ENCODE measurements at regions not wholly inside any gene's neighbourhood (a gene's known extent, or its start where the extent isn't known, plus 50 kb on each side); places are given as distances from the start of the nearest gene placed in this dataset.
"Not testable (repeated sequence)": the region's sequence is repeated elsewhere in the genome, so short reads cannot be mapped to it uniquely, and the experiment has no call there.

DNA sequence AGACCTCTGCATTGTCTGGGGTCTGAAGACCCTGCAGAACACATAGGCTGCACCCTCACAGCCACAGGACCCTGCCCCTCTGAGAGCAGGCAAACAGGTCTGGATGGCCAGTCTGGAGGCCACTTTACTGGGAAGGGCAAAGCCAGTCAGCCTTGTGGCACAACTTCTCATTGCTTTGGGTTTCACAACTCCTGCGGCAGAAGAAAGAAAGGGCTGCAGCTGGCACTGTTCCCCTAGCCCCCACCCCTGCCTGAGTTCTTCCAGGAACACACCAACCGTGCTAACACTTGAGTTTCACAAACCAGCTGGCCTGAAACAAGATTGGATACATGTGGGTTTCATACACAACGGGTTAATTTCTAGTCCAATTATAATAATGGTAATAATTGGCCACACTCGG lies 276.5 kb upstream of the MGAT5 start:
- DNase-seq (ENCODE audit: low spot score), result no peak

DNA sequence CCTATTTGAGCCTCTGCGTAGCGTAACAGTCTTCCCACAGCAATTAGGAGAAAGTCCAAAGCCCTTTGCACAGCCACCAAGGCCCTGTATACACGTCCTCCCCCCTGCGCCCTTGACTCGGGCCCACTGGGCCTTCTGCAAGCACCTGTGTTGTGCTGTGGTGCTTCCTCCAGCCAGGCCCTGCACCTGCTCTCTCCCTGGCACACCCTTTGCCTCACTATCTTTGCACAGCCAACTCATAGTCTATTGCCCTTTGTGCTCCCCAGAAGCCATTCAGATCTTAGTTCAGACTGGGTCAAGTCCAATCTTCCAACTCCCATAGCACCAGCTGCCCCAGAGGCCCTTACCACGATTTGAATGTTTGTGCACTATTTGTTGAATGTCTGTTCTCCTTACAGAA lies 271.6 kb upstream of the MGAT5 start:
- no peak for DNase-seq (ENCODE audit: low spot score)

DNA sequence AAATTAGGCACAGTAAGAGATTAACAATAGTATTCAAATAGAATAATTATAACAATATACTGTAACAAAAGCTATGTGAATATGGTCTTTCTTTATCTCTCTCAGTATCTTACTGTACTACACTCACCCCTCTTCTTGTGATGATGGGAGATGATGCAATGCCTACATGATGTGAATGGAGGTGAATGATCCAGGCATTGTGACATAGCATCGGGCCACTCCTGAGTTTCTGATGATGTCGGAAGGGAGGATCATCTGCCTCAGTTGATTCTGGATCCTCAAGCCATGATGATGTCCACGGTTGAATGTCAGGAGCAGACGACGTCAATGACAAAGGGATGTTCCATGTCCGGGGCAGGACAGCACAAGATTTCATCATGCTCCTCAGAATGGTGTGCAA lies 268.3 kb upstream of the MGAT5 start:
- no peak for DNase-seq (ENCODE audit: low spot score)

DNA sequence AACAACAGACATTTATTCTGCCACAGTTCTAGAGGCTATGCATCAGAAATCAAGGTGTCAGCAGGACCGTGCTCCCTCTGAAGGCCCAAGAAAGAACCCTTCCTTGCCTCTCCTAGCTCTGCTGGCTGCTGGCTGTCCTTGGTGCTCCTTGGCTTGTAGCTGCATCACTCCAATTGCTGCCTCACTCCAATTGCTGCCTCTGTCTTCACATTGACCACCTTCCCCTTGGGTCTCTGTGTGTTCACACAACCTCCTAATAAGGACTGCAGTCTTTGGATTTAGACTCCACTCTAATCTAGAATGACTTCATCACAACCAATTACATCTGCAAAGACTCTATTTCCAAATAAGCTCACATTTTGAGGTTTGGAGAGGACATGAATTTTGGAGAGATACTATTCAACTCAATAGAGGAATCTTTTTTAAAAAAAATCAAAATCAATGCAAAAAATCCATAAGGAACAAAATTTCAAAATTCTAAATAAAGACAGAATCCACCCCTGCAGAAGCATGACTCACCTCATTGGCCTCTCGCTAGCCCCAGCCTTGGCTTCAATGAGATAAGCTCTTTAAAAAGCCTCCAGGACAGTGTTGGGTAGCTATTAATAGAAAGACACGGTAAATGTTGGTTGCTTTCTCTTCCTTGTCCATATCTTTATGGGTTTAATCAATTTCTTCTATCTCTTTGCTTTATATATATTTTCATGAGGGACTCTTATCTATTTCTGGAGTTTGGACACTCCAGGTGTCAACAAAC lies 267.6 kb upstream of the MGAT5 start:
- peak; percentile 63 for DNase-seq (ENCODE audit: low spot score)

DNA sequence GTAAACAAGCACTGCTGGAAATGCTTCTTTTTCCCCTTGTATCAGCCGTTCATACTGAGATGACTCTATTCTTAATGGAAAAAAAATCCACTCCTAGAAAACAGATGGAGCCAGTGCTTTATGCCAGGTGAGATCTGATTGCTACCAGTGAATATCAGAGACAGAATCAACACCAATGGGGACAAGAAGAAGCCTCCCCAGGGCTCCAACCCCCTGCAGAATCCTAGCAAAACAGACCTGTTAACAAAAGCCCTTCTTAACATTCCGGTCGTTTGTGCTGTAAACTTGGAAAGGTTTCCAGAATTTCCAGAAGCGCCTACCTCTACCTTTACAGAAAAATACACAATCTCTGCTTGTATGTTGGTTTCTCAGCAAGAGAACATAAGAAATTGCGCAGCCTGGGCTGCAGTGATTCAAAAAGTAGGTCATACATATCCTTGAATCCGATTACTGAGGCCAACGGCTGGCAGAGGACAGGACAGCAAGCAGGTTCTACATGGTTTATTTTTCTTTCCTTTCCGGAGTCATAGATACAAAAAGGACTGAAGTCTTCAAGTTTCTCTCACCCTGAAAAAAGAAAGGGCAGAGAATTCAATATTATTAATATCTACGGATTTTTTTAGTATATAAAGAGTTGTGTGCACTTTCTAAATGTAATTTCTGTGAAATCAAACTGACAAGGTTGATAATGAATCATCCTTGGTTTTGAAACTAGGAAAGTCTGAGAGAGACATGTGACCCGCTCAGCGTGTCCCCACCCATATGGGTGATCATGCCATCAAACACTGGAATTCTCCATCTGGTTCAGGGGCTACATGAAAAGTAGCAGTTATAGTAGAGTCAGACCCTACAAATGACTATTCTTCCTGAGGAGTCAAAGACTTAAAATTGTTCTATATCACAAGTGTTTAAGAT lies 266.7 kb upstream of the MGAT5 start:
- DNase-seq (ENCODE audit: low spot score), result no peak

DNA sequence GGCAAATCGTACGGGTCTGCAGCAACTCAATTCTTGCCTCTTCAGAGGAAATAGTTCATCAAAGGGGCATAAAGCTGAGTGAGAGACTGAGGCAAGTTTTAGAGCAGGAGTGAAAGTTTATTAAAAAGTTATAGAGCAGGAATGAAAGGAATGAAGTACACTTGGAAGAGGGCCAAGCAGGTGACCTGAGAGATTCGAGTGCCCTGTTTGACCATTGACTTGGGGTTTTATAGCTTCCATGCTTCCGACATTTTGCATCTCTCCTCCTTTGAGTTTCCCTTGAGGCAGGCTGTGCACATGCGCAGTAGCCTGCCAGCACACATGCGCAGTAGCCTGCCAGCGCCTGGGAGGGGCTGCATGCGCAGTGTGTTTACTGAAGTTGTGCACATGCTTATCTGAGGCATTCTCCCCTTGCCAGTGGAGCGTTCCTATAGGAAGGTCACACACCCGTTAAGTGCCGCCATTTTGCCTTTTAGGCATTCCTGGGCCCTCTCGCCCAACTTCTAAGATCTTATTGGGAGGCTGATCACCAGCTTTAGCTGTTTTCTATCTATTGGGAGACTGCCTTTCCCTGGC lies 265.5 kb upstream of the MGAT5 start:
- no peak for DNase-seq (ENCODE audit: low spot score)

DNA sequence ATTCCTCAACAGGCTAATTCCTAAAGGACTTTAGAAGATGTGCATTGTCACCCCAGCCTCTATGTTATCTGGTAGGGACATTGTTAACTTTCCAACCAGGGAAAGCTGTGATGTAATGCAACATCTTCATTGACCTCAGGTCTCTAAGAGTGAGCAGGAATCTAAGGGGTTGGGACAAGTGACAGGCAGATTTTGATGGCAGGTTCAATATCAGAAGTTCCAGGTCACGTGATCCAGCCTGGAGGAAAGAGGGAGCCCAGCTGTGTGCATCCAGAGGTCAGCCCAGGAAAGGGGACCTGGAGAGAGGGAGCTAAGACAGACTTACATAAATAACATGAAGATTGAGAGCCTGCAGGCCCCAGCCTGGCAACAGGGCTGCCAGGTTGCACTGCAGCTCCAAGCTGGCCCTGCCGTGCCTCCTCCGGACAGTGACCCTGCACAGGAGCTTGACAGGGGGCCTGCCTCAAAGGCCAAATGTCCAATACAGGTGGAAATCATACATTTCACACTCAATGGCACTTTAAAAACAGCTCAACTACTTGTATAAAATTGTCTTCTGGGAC lies 262.2 kb upstream of the MGAT5 start:
- DNase-seq (ENCODE audit: low spot score), result no peak

DNA sequence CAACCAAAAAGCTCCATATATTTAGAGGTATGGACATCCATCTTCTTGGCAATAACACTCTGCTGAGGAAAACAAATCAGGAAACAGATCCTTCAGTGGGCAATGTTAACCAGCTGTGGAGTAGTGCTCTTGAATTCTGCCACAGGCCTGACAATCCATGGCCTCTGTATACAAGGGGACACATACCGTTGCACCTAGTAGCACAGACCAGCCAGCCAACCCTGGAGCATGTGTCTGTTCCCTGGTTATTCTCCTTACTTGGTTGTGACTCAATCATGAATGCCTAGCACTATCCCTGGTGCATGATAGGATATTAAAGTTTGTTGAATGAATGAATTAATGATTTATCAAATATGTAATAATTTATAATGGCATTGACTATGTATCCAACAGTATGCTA lies 261.4 kb upstream of the MGAT5 start:
- DNase-seq (ENCODE audit: low spot score), result no peak

DNA sequence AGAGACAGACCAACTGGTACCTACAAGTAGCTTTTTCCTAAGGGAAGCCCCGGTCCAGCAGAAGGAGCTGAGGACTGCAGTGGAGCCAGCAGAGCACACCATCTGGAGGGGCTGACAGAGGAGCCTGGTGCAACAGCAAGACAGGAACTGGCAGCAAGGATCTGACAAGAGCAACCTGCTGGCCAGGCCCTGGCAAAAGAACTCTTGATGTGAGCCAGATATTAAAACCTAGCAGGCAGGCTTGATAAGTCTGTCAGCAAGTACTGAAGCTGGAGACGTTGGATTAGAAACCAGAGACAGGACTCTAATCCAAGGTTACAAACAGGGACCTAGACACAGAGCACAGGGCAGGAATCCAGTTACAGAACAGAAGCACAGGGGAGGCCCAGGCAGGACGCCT lies 260.7 kb upstream of the MGAT5 start:
- DNase-seq (ENCODE audit: low spot score), result no peak

DNA sequence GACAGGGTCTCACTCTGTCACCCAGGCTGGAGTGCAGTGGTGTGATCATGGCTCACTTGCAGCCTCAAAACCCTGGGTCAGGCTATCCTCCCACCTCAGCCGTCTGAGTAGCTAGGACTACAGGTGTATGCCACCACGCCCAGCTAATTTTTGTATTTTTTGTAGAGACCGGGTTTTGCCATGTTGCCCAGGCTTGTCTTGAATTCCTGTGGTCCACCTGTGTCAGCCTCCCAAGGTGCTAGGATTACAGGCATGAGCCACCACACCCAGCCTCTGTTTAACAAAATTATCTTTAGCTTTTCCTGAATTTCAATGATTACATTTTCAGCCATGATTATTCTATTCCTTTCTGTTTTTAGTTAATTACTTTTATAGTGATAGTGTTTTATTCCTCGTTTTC lies 255.1 kb upstream of the MGAT5 start:
- not testable (repeated sequence) for DNase-seq (ENCODE audit: low spot score)

DNA sequence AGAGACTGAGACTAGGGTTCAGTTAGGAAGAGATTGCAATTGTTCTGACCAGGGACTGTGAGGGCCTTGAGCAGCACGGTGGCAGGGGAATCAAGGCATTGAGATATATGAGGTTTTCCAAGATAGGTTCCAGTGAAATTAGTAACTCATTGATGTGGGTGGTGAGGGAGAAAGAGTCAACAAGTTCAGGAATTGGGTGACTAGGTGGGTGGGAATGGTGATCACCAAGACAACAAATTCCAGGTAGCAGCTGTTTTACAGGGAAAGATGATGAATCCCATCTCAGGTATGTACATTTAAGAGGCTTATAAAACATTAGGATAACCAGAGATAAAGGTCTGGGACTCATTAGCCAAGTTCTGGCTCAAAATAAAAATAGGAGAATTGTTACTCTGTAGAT lies 251.5 kb upstream of the MGAT5 start:
- DNase-seq (ENCODE audit: low spot score), result no peak

DNA sequence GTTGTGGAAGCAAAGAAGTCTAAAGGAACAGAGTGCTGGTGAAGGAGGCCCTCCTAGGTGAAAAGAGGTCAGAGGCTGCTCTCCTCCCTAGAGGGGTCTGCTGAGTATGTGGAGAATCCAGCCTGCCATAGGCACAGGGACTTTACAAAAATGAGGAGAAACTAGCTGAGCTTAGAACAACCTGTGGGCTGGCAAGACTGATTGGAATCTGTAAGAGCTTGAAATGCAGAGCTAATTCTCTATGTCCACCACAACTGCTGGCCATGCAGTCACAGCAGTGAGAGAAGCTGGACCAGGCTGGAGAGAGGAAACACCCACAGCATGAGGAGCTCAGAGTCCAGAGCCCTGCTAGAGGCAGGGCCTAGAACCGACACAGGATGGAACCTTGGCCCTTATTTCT lies 251.0 kb upstream of the MGAT5 start:
- no peak for DNase-seq (ENCODE audit: low spot score)

DNA sequence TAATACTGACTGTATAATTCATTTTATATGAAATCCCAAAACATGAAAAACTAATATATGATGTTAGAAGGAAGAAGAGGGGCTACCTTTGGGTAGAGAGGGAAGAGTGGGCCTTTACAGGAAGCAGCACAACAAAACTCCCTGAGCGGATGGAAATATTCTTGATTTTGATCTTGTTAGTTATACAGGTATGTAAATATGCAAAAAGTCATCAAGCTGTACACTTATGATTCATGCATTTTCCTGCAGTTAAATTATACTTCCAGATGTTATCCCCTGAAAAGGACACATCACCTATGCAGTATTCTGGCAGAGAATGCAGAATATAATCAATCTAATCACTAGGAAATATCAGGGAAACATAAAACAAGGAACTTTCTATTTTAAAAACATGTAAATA lies 249.4 kb upstream of the MGAT5 start:
- no peak for DNase-seq (ENCODE audit: low spot score)

DNA sequence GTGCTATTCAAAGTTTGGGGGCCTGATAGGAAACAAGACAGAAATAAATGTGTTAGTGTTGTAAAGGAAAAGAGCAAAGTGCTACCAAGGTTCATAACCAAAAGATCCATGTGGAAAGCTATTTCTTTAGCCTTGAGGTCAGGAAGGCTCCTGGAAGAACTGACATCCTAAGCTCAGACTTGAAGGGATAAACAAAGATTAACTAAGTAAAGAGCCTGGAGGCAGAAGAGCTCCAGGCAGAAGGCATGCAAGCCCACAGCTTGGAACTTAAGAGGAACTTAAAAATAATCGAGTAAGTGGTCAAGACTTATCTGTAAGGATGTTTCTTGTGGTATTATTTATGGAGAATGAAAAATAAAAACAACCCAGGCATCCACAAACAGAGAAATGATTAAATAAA lies 245.0 kb upstream of the MGAT5 start:
- DNase-seq (ENCODE audit: low spot score), result no peak

DNA sequence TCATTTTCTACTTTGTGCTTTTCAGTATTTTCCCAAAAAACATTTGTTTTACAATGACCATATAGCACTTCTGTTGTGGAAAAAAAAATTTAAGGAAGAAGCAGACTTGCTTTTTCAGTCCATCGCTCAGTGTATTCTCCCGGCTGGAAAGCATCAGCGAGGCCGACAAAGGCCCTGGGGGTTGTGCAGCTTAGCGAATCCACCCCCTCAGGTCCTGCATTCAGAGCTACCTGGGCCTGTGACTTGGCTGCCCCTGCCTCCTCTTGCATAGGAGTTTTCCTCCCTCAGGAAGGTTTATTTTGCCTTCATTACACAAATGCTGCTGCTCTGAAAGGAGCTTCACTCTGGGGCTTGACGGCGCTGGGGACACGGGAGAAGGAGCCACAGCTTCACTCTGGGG lies 244.4 kb upstream of the MGAT5 start:
- DNase-seq (ENCODE audit: low spot score), result no peak

DNA sequence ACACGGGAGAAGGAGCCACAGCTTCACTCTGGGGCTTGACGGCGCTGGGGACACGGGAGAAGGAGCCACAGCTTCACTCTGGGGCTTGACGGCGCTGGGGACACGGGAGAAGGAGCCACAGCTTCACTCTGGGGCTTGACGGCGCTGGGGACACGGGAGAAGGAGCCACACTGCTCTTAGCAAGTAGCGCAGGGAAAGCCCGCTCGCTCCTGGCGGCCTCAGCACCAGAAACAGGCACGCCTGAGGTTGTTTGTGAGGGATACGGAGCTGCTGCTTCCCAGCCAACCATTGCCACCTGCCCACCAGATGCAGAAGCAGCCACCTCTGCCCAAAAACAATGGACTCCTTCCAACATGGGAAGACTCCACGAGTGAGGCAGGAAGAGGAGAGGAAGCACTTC lies 244.0 kb upstream of the MGAT5 start:
- DNase-seq (ENCODE audit: low spot score), result not testable (repeated sequence)

DNA sequence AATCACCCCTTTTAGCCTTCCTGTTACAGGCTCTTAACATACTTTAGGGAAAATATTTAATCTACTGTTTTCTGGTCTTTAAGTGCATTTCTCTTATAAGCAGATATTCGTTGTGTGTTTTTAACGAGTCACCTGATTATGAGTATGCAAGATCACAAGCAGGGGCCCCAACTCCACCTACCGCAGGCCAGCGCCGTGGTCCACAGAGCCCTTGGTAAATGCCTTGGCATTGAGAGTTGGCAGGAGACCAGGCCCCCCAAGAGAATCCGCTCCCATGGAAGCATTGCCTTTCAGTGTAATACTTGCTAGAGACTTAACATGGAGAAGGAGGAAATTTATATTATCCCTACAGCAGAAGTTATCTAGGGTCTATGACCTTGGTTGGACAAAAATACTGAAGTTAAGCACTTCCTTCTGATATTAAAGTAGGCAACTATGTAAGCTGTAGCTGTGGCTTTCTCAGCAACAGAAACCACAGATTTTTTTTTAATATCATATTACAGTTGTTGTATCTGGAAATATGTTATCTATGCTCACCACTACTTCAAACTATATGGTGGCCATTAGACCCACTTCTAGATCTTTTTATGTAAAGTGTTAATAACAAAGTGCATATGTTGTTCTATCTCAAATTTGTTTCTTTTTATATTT lies 241.8 kb upstream of the MGAT5 start:
- no peak for DNase-seq (ENCODE audit: low spot score)

DNA sequence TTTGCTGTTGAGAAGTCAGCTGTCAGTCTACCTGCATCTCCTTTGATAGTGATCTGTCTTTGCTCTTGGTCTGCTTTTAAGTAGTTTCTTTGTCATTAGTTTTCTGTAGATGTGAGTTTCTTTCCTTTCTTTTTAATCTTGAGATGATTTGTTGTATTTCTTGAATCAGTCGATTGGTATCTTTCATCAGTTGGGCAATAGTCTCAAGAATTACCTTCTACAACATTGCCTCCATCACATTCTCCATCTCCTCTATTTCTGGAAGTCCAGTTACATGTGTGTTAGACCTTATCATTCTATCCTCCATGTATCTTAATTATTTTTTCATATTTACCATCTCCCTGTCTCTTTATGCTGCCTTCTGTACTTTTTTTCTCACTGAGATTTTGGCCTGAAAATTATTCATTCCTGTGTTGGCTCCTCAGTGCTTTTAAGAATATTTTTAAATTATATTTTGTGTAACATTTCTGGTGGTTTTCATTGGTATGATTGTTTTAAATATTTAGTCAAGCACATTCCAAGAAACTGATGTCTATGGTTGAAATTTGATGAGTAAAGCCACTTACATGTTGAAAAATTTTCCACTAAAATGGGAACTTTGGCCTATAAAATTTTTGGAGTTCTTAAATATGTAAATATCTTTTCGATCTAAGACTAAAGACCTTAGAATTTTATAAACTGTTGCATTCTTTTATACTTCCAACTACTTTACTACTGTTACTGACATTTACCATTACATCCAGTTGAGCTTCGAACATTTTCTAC lies 239.5 kb upstream of the MGAT5 start:
- DNase-seq (ENCODE audit: low spot score), result no peak

DNA sequence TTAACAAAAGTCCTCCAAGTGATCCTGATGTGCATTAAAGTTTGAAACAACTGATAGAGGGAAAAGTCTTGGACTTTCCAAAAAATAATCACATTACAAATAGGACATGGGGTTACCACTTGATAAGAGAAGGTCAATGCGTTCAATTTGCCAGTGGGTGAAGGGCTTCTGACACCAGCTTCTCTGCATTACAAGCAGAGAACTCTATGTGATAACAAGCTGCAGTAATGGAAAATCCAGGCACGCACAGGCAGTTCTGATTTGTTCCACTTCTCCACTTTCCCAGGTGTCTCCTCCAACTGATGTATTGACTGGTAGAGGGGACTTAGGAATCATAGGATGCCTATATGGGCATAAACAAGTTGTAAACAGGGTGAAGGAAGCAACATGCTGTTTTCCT lies 234.0 kb upstream of the MGAT5 start:
- DNase-seq (ENCODE audit: low spot score), result no peak

DNA sequence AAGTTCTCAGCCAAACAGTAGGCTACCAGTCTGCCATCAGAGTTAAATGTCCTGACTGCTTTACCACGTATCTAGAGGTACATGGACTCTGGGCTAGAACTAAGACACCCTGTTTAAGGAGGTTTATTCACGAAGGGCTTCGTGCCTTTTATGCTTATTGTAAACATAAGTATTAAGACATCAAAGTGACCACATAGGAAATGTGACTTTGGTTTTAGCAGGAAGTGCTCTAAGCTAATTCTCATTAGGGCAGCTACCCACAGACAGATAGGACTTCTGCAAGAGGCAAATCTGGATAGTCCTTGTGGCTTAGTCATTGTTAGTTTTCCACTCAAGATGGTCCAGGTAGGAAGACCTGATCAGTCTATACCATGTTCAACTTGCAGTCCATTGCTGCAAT lies 233.3 kb upstream of the MGAT5 start:
- no peak for DNase-seq (ENCODE audit: low spot score)

DNA sequence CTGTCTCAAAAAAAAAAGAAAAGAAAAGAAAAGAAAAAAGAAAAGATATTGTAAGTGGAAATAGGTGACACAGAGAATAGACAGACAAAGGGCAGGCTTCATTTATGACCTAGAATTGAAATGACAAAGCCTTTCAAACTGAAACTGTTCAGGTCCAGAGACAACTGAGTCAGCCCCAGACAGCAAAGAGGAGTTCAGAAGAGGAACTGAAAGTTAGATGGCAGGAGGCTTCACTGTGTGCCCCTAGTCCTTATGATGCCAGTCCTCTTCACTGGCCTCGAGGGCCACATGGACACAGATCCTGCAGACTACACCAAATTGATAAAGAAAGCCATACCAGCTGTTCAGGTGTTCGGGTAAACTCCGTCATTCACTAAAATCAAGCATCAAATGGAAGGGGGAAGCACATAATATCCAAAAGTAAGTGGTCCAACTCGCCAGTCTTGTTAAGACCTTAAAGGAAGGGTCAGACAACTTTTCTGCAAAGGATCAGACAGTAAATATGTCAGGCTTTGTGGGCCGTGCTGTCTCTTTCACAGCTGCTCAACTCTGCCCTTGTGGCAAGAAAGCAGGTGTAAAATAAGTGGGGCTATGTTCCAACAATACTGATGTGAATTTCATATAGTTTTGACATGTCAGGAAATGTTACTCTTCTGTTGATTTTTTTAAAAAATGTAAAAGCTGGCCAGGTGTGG lies 231.9 kb upstream of the MGAT5 start:
- no peak for DNase-seq (ENCODE audit: low spot score)

Data from AG20443 (cell line).